ENCODE measurements at regions not wholly inside any gene's neighbourhood (a gene's known extent, or its start where the extent isn't known, plus 50 kb on each side); places are given as distances from the start of the nearest gene placed in this dataset.
"Not testable (repeated sequence)": the region's sequence is repeated elsewhere in the genome, so short reads cannot be mapped to it uniquely, and the experiment has no call there.

DNA sequence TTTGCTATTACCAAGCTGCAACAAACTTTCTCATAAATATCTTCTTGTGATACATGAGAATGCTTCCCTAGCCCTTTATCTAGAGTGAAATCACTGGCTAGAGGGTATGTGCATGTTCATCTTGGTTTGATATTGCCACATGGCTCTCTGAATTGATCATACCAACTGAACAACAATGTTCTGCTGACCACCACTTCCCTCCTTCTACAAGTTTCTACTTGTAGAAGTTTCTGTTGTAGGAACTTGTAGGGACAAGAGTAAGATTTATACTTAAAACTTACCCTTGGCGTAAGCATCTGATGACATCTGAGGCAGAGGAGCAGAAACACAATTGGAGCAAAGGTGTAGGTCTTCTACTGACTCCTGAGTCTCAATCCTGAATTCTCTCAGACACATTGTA, 86.3 kb upstream of the FAM13C start:
- Histone ChIP-seq H3K4me1 (no peaks in the 10 kb centered on the region), H3K36me3 (no peaks in the 10 kb centered on the region), H3K27me3 (no peaks in the 10 kb centered on the region), H3K4me3 (no peak overlapping the region), H3K27ac (no peak overlapping the region), H3K9me3 (no peaks in the 10 kb centered on the region)
- no peak for TF ChIP-seq POLR2AphosphoS5 (IDR thresholded peaks at IDR 0.05; ENCODE audit: insufficient read depth in 1 of 2, low read depth in 1 of 2)
- no peak for TF ChIP-seq POLR2A (IDR thresholded peaks at IDR 0.05)
- TF ChIP-seq, protein P1, sequence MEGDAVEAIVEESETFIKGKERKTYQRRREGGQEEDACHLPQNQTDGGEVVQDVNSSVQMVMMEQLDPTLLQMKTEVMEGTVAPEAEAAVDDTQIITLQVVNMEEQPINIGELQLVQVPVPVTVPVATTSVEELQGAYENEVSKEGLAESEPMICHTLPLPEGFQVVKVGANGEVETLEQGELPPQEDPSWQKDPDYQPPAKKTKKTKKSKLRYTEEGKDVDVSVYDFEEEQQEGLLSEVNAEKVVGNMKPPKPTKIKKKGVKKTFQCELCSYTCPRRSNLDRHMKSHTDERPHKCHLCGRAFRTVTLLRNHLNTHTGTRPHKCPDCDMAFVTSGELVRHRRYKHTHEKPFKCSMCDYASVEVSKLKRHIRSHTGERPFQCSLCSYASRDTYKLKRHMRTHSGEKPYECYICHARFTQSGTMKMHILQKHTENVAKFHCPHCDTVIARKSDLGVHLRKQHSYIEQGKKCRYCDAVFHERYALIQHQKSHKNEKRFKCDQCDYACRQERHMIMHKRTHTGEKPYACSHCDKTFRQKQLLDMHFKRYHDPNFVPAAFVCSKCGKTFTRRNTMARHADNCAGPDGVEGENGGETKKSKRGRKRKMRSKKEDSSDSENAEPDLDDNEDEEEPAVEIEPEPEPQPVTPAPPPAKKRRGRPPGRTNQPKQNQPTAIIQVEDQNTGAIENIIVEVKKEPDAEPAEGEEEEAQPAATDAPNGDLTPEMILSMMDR (IDR thresholded peaks at IDR 0.05) = no peak
- DNase-seq (ENCODE audit: extremely low spot score in 2 of 2) = no peak
- intact Hi-C loops (cut with DNase I) = no loop called here

DNA sequence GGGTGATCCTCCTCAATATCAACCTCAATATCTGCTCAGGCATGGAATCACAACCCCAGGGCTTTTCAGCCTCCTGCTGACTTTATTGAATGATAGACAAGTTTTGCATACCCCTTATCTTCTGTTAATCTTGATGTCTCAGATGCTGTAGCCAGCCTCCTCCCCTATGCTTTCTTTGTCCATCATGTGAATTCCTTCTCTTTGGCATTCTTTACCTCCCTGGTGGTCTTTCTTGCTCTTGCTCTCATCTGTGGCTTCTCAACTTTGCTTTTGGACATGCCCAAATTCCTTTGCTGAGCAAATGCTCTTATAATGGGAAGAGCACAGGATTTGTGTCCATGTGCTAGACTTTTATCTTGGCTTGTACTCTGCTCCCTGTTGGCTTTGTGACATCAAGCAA, 73.4 kb upstream of the FAM13C start:
- H3K36me3 ChIP-seq = no peaks in the 10 kb centered on the region
- H3K4me3 ChIP-seq = no peak overlapping the region
- no peaks in the 10 kb centered on the region for H3K9me3 ChIP-seq
- H3K27me3 ChIP-seq = no peaks in the 10 kb centered on the region
- TF ChIP-seq POLR2A (IDR thresholded peaks at IDR 0.05) = no peak
- no peak for TF ChIP-seq POLR2AphosphoS5 (IDR thresholded peaks at IDR 0.05; ENCODE audit: insufficient read depth in 1 of 2, low read depth in 1 of 2)
- TF ChIP-seq, protein P1 (IDR thresholded peaks at IDR 0.05) = no peak
- H3K4me1 ChIP-seq = peaks cover 15% of the 10 kb centered on the region
- DNase-seq (ENCODE audit: extremely low spot score in 2 of 2) = no peak
- H3K27ac ChIP-seq = no peak overlapping the region
- intact Hi-C loops (cut with DNase I) = no loop called here

DNA sequence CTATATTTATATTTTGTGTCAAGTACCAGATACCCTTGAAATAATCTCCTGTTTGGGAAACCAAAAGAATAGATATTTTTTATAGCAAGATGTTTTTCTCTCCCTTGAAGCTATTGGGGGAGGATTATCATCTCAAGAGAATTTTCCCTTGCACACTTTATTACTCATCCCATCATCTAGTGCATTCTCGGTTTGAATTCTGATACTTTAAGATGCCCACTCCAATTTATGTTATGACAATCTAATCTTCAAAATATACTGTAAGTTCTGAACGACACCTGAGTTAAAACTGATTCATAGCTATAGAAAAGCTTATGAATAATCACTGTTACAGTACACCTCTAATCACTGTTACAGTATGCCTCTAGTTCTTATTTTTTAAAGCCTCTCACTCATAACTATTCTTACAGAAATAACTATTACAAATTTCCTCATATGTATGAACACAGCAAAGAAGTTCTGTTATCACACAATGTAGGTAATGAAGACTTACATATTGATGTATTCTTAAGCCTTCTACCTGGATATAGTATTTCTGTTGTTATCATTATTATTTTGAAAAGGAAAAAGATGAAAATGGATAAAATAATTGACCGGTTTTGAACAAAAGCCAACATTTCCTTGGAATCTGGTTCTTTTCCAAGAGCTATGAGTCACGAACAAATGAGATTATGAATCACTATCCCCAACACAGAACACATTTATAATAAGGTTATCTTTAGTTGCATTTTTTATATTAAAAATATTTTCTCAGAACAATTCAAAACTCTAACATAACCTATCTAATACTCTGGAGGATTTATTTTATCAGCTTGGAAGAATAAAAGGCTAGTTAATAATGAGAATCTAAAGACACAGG, 72.3 kb upstream of the FAM13C start:
- no peak for DNase-seq (ENCODE audit: extremely low spot score in 2 of 2)
- Histone ChIP-seq H3K4me3 (no peak overlapping the region), H3K36me3 (no peaks in the 10 kb centered on the region), H3K27ac (no peak overlapping the region), H3K9me3 (no peaks in the 10 kb centered on the region), H3K4me1 (peaks cover 15% of the 10 kb centered on the region), H3K27me3 (no peaks in the 10 kb centered on the region)
- intact Hi-C loops (cut with DNase I) = no loop called here
- no peak for TF ChIP-seq POLR2A (IDR thresholded peaks at IDR 0.05)
- TF ChIP-seq, protein P1 (IDR thresholded peaks at IDR 0.05) = no peak
- peak in 1 of 2 donors; percentile 39 for TF ChIP-seq POLR2AphosphoS5 (IDR thresholded peaks at IDR 0.05; ENCODE audit: insufficient read depth in 1 of 2, low read depth in 1 of 2)

DNA sequence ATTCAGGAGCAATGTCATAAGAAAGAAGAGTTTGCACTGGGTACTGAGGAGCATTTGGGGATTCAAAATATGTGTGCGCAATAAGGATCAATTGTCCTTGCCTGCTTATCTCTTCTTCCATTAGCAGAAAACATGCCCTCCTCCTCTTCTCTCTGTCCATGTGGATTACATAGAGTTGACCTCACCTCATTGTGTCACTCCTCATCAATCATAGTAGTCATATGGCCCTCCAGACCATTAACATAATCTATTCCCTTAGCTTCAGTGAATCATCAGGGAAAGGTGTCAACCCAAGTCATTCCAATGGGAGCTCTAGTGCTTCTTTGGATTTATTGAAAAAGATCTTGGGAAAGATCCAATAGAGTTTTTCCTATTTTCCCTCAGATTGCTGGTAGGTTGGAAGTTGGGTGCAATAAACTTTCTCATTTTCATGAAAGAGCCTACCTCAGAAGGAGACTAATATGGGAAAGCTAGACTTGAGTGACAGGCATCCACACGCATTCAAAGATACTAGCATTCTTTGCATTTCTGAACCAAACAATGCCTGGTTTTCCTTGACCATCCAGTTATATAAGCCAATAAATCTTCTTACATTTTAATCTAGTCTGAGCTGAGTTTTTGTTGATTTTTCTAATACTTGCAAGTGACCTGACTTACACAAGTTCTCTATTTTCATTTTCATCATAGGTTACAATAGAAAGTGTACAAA, 71.5 kb upstream of the FAM13C start:
- H3K9me3 ChIP-seq = no peaks in the 10 kb centered on the region
- H3K36me3 ChIP-seq = no peaks in the 10 kb centered on the region
- intact Hi-C loops (cut with DNase I) = no loop called here
- no peak for TF ChIP-seq POLR2A (IDR thresholded peaks at IDR 0.05)
- peaks cover 15% of the 10 kb centered on the region for H3K4me1 ChIP-seq
- no peak overlapping the region for H3K27ac ChIP-seq
- H3K27me3 ChIP-seq = no peaks in the 10 kb centered on the region
- H3K4me3 ChIP-seq = no peak overlapping the region
- no peak for DNase-seq (ENCODE audit: extremely low spot score in 2 of 2)

DNA sequence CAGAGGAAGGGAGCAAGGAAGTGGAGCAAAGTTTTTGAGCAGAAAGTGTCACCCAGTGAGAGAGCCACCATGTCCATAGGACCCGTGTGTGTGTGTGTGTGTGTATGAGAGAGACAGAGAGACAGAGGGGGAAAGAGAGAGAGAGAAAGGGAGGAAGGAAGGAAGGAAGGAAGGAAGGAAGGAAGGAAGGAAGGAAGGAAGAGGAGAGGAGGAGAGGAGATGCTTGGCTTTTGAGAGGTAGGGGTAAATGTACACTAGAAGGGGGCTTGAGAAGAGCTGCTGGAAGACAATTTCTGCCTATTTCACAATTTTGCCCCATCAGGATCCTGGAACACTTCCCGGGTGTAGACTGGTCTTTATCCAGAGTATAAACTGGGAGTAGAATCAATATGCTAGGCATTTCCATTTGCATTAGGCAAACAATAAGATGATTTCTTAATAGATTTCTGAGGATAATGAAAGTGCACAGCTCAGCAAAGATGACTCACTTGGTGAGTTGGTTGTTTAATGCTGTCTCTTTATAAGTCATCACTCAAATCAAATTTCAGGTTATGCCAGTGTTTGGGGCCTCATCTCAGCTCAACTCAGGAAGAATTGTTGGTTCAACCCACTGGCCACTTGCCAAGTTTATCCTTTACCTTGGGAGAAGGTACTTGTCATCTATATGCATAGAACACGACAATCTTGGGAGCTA, 70.0 kb upstream of the FAM13C start:
- TF ChIP-seq POLR2A (IDR thresholded peaks at IDR 0.05) (no peak), POLR2AphosphoS5 (IDR thresholded peaks at IDR 0.05; ENCODE audit: insufficient read depth in 1 of 2, low read depth in 1 of 2) (no peak)
- TF ChIP-seq, protein P1 (IDR thresholded peaks at IDR 0.05) = no peak
- no peak overlapping the region for H3K27ac ChIP-seq
- H3K4me3 ChIP-seq = no peak overlapping the region
- intact Hi-C loops (cut with DNase I) = no loop called here
- H3K4me1 ChIP-seq = peaks cover 15% of the 10 kb centered on the region
- no peaks in the 10 kb centered on the region for H3K9me3 ChIP-seq
- H3K27me3 ChIP-seq = no peaks in the 10 kb centered on the region
- DNase-seq (ENCODE audit: extremely low spot score in 2 of 2) = no peak
- H3K36me3 ChIP-seq = no peaks in the 10 kb centered on the region

DNA sequence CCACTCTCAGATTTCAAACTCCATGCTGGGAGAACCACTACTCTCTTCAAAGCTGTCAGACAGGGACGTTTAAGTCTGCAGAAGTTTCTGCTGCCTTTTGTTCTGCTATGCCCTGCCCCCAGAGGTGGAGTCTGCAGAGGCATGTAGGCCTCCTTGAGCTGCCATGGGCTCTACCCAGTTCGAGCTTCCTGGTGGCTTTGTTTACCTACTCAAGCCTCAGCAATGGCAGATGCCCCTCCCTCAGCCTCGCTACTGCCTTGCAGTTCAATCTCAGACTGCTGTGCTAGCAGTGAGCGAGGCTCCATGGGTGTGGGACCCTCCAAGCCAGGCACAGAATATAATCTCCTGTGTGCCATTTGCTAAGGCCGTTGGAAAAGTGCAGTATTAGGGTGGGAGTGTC, 51.4 kb upstream of the FAM13C start:
- H3K9me3 ChIP-seq; H3K27ac ChIP-seq; H3K4me3 ChIP-seq; H3K27me3 ChIP-seq; H3K4me1 ChIP-seq; DNase-seq (ENCODE audit: extremely low spot score in 2 of 2); H3K36me3 ChIP-seq; intact Hi-C loops (cut with DNase I): not testable (repeated sequence)

All from vagina (tissue), 2 donors.